Hepatocyte (in vitro differentiated cells): ENCODE measurements at regions not wholly inside any gene's neighbourhood (a gene's known extent, or its start where the extent isn't known, plus 50 kb on each side); places are given as distances from the start of the nearest gene placed in this dataset.

Experiments used
- DNase-seq: peaks from one replicate; pipeline ENCODE4 v3.0.0-alpha.2; 2016; ENCODE audit warnings: low spot score
- H2AFZ ChIP-seq: fragments of 200-600 bp; sonication (generic); 2 replicates; pipeline ENCODE4 v1.6.0; 2016; ENCODE audit warnings: antibody characterized with exemption, mild to moderate bottlenecking
- H3K27ac ChIP-seq: fragments of 200-600 bp; sonication (generic); 2 replicates; pipeline ENCODE4 v1.5.1; 2016; ENCODE audit warnings: mild to moderate bottlenecking
- H3K27me3 ChIP-seq: fragments of 200-600 bp; sonication (generic); 2 replicates; pipeline ENCODE4 v1.6.1; 2016
- H3K36me3 ChIP-seq: fragments of 200-600 bp; sonication (generic); replicated peaks from 2 replicates; pipeline ENCODE4 v1.5.1; 2016; ENCODE audit warnings: low read depth; ENCODE audit not compliant: insufficient read depth
- H3K4me1 ChIP-seq: fragments of 200-600 bp; sonication (generic); 2 replicates; pipeline ENCODE4 v1.5.1; 2016; ENCODE audit warnings: mild to moderate bottlenecking, moderate library complexity; ENCODE audit not compliant: insufficient read depth
- H3K4me2 ChIP-seq: fragments of 200-600 bp; sonication (generic); 2 replicates; pipeline ENCODE4 v1.6.0; 2016
- H3K4me3 ChIP-seq: fragments of 200-600 bp; sonication (generic); 2 replicates; pipeline ENCODE4 v1.5.1; 2016; ENCODE audit warnings: mild to moderate bottlenecking
- H3K79me2 ChIP-seq: fragments of 200-600 bp; sonication (generic); 2 replicates; pipeline ENCODE4 v1.6.0; 2017; ENCODE audit warnings: mild to moderate bottlenecking
- H3K9me2 ChIP-seq: fragments of 200-600 bp; sonication (generic); replicated peaks from 2 replicates; pipeline ENCODE4 v1.6.0; 2017; ENCODE audit warnings: mild to moderate bottlenecking; ENCODE audit not compliant: insufficient read depth
- H3K9me3 ChIP-seq: fragments of 200-600 bp; sonication (generic); 2 replicates; pipeline ENCODE4 v1.5.1; 2016; ENCODE audit warnings: low read depth, mild to moderate bottlenecking
- H4K20me1 ChIP-seq: fragments of 200-600 bp; sonication (generic); 2 replicates; pipeline ENCODE4 v1.6.0; 2016; ENCODE audit warnings: mild to moderate bottlenecking; ENCODE audit not compliant: insufficient read depth, poor library complexity, severe bottlenecking
- EZH2 ChIP-seq: fragments of 200-600 bp; sonication (generic); IDR thresholded peaks from 2 replicates; pipeline ENCODE4 v1.6.1; 2016; ENCODE audit warnings: antibody characterized with exemption, mild to moderate bottlenecking, borderline replicate concordance
- EZH2phosphoT487 ChIP-seq: fragments of 200-600 bp; sonication (generic); IDR thresholded peaks from one replicate; pipeline ENCODE4 v1.6.1; 2018; ENCODE audit warnings: antibody characterized with exemption, mild to moderate bottlenecking, low read depth, moderate library complexity; ENCODE audit not compliant: unreplicated experiment, severe bottlenecking
- WGBS: methylation state at CpG from one replicate; pipeline ENCODE4 v1.1.6; 2016; ENCODE audit warnings: low lambda C conversion rate; ENCODE audit errors: missing lambda C conversion rate; 5-methylcytosine and 5-hydroxymethylcytosine counted together
- TF ChIP-seq, protein P1 (sequence below): fragments of 200-600 bp; sonication (generic); IDR thresholded peaks from 2 replicates; pipeline ENCODE4 v1.5.1; 2016; ENCODE audit warnings: antibody characterized with exemption, mild to moderate bottlenecking; ENCODE audit not compliant: poor library complexity

DNA sequence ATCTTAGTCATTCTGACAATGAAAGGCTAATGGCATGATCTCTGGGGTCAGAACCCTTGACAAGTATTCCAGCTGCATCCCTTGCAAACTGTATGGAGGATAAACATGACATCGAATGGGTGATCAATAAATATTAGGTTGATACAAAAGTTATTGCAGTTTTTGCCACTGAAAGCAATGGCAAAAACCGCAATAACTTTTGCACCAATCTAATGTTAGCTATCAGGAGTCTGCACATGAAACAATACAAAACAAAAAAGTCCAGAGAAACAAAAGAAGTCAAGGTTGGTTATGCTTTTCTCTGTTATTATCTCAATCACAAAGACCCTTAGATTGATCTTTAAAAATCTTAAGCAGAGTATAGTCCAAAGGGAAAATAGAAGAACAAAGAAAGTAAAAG is 292.7 kb downstream of the DUSP10 start:
- TF ChIP-seq EZH2phosphoT487: no peak

DNA sequence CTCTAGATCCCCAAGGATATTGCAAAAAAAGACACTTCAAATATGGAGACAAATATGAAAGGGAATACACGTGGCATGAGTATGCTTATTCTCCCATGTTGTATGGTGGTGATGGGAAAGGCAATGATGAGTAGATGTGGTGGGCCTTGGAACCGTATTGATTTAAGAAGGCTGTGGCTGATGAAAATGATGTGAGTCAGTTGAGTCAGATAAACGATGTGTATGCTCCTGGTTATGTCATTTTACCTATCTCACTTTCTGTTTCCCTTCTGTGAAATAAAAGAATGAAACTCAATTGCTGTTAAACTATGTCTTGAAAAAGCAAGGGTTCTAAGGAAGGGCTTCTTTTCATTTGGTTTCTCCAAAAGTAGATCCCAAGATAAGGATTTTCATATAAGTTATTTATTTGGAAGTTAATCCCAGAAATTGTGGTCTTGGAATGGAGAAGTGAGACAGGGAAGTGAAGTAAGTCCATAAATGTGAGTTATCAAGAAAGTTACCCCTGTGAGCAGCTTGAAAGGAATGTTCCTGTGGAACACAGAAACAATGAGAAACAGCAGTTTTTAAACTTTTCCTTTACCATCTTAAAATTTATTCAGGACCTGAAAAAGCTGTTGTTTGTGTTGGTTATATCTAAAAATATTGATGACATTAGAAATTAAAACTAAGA is 292.0 kb downstream of the DUSP10 start:
- no peak overlapping the region for H3K27ac ChIP-seq
- H2AFZ ChIP-seq: no peak overlapping the region
- H3K9me2 ChIP-seq: no peaks in the 10 kb centered on the region
- H3K36me3 ChIP-seq: no peaks in the 10 kb centered on the region
- H3K9me3 ChIP-seq: no peaks in the 10 kb centered on the region
- no peak for DNase-seq
- H3K4me2 ChIP-seq: no peak overlapping the region
- no peaks in the 10 kb centered on the region for H3K27me3 ChIP-seq
- 82% methylated on average over 3 of the region's 3 CpGs for WGBS
- H3K4me3 ChIP-seq: no peak overlapping the region
- no peaks in the 10 kb centered on the region for H4K20me1 ChIP-seq
- TF ChIP-seq, protein P1, sequence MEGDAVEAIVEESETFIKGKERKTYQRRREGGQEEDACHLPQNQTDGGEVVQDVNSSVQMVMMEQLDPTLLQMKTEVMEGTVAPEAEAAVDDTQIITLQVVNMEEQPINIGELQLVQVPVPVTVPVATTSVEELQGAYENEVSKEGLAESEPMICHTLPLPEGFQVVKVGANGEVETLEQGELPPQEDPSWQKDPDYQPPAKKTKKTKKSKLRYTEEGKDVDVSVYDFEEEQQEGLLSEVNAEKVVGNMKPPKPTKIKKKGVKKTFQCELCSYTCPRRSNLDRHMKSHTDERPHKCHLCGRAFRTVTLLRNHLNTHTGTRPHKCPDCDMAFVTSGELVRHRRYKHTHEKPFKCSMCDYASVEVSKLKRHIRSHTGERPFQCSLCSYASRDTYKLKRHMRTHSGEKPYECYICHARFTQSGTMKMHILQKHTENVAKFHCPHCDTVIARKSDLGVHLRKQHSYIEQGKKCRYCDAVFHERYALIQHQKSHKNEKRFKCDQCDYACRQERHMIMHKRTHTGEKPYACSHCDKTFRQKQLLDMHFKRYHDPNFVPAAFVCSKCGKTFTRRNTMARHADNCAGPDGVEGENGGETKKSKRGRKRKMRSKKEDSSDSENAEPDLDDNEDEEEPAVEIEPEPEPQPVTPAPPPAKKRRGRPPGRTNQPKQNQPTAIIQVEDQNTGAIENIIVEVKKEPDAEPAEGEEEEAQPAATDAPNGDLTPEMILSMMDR: no peak
- TF ChIP-seq EZH2 (no peak), EZH2phosphoT487 (no peak)
- H3K79me2 ChIP-seq: no peaks in the 10 kb centered on the region
- no peaks in the 10 kb centered on the region for H3K4me1 ChIP-seq

More for the DNA sequence above, 292.7 kb downstream of the DUSP10 start:
- H3K4me2 ChIP-seq: no peak overlapping the region
- no peak overlapping the region for H3K27ac ChIP-seq
- no peak for DNase-seq
- no peaks in the 10 kb centered on the region for H3K9me3 ChIP-seq
- no peaks in the 10 kb centered on the region for H3K79me2 ChIP-seq
- no peak overlapping the region for H2AFZ ChIP-seq
- H3K9me2 ChIP-seq: no peaks in the 10 kb centered on the region
- no peaks in the 10 kb centered on the region for H3K36me3 ChIP-seq
- H3K4me3 ChIP-seq: no peak overlapping the region
- no peaks in the 10 kb centered on the region for H3K27me3 ChIP-seq
- 96% methylated on average over 2 of the region's 2 CpGs for WGBS
- no peaks in the 10 kb centered on the region for H4K20me1 ChIP-seq
- no peaks in the 10 kb centered on the region for H3K4me1 ChIP-seq

DNA sequence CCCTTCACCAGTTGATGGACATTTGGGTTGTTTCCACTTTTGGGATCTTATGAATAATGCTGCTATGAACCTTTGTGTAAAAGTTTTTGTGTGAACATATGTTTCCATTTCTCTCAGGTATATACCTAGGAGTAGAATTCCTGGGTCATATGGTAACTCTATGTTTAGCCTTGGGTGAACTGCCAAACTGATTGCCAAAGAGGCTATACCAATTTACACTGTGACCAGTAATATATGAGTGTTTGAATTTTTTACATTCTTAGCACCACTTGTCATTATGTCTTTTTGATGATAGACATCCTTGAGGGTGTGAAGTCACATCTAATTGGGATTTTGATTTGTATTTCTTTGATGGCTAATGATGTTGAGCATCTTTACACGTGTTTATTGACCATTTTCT is 290.1 kb downstream of the DUSP10 start:
- DNase-seq: no peak
- 74% methylated on average over 1 of the region's 1 CpG for WGBS

DNA sequence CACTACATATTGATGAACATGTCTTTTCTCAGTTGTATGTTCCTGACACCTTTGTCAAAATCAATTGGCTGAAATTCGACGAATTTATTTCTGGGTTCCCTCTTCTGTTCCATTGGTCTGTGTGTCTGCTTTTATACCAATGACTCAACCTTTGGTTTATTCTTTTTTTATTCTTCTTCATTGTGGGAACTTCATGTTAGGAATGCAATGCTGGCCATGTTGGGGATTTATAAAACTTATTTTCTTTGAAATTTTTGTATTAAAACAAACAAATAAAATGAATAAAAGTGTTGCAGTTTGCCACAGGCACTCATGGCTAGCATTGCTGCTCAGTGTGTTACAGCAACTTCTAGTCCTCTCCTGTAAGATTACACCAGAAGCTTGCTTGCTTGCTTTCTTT is 287.8 kb downstream of the DUSP10 start:
- Histone ChIP-seq H3K27me3 (no peaks in the 10 kb centered on the region), H3K36me3 (no peaks in the 10 kb centered on the region), H3K4me2 (no peak overlapping the region), H3K79me2 (no peaks in the 10 kb centered on the region), H3K9me3 (no peaks in the 10 kb centered on the region), H3K27ac (no peak overlapping the region), H3K4me1 (peaks cover 12% of the 10 kb centered on the region), H3K4me3 (no peak overlapping the region), H3K9me2 (no peaks in the 10 kb centered on the region), H2AFZ (no peak overlapping the region), H4K20me1 (no peaks in the 10 kb centered on the region)
- WGBS: 91% methylated on average over 2 of the region's 2 CpGs
- TF ChIP-seq, protein P1: no peak
- TF ChIP-seq EZH2 (no peak), EZH2phosphoT487 (no peak)
- DNase-seq: no peak

More for the DNA sequence above, 290.1 kb downstream of the DUSP10 start:
- Histone ChIP-seq H3K36me3 (no peaks in the 10 kb centered on the region), H3K9me3 (no peaks in the 10 kb centered on the region), H3K4me3 (no peak overlapping the region), H3K79me2 (no peaks in the 10 kb centered on the region), H3K4me2 (no peak overlapping the region), H3K27ac (no peak overlapping the region), H2AFZ (no peak overlapping the region), H3K9me2 (no peaks in the 10 kb centered on the region), H3K4me1 (no peaks in the 10 kb centered on the region), H4K20me1 (no peaks in the 10 kb centered on the region), H3K27me3 (no peaks in the 10 kb centered on the region)
- TF ChIP-seq, protein P1: no peak
- TF ChIP-seq EZH2: no peak
- no peak for TF ChIP-seq EZH2phosphoT487
